GM12878 (cell line): ENCODE measurements at regions not wholly inside any gene's neighbourhood (a gene's known extent, or its start where the extent isn't known, plus 50 kb on each side); places are given as distances from the start of the nearest gene placed in this dataset.

Experiments
- BCLAF1 ChIP-seq: fragments of 450-650 bp; IDR thresholded peaks from 2 replicates; pipeline ENCODE4 v1.6.1; 2017; ENCODE audit warnings: antibody characterized with exemption, mild to moderate bottlenecking, moderate library complexity
- CEBPB ChIP-seq, 2 experiments: fragments of 150-350 bp in 1 of 2; IDR thresholded peaks; 2 replicates each; pipeline ENCODE4 v1.6.1; 2012 to 2014; ENCODE audit warnings: low read depth in 2 of 2, low read length in 2 of 2, borderline replicate concordance in 1 of 2, inconsistent platforms in 1 of 2
- CHD2 ChIP-seq: IDR thresholded peaks from 2 replicates; pipeline ENCODE4 v1.6.1; 2011; ENCODE audit warnings: low read depth, low read length, improper control_type of control experiment, borderline replicate concordance
- CTCF ChIP-seq, 3 experiments: IDR thresholded peaks in 2 of 3; conservative IDR thresholded peaks in 1 of 3; 2 replicates each; pipeline ENCODE4 v1.5.1; 2011; ENCODE audit warnings: low read depth in 3 of 3, low read length in 3 of 3, mild to moderate bottlenecking in 3 of 3, control low read depth in 2 of 3, moderate library complexity in 2 of 3, inconsistent platforms in 1 of 3, mixed read lengths in 1 of 3; ENCODE audit not compliant: control insufficient read depth in 2 of 3, insufficient read depth in 1 of 3; ENCODE audit errors: extremely low read depth in 1 of 3
- E2F8 ChIP-seq: fragments of 450-650 bp; IDR thresholded peaks from 2 replicates; pipeline ENCODE4 v1.6.1; 2018; ENCODE audit warnings: mild to moderate bottlenecking, low read depth, moderate library complexity; ENCODE audit not compliant: partially characterized antibody
- POLR2A ChIP-seq: IDR thresholded peaks from 2 replicates; pipeline ENCODE4 v1.6.1; 2011; ENCODE audit warnings: low read depth, mild to moderate bottlenecking, low read length
- POLR2AphosphoS2 ChIP-seq: IDR thresholded peaks from 2 replicates; pipeline ENCODE4 v1.6.1; 2011; ENCODE audit warnings: low read depth, mild to moderate bottlenecking, low read length, improper control_type of control experiment, moderate library complexity
- POLR2AphosphoS5 ChIP-seq: IDR thresholded peaks from 2 replicates; pipeline ENCODE4 v1.6.1; 2011; ENCODE audit warnings: mild to moderate bottlenecking, low read length, inconsistent platforms
- SIX5 ChIP-seq: IDR thresholded peaks from 2 replicates; pipeline ENCODE4 v1.6.1; 2011; ENCODE audit warnings: mild to moderate bottlenecking, low read depth, low read length, moderate library complexity; ENCODE audit not compliant: severe bottlenecking

- TF ChIP-seq CTCF (IDR thresholded peaks at IDR 0.05 in 2 of 3, conservative IDR thresholded peaks at IDR 0.05 in 1 of 3; ENCODE audit: control insufficient read depth in 2 of 3, extremely low read depth in 1 of 3, insufficient read depth in 1 of 3, low read depth in 3 of 3, low read length in 3 of 3) (no peak), POLR2A (no peak), POLR2AphosphoS5 (no peak), CHD2 (no peak), E2F8 (no peak), CEBPB (IDR thresholded peaks at IDR 0.05; ENCODE audit: borderline replicate concordance in 1 of 2, low read depth in 2 of 2, low read length in 2 of 2) (no peak), BCLAF1 (no peak), SIX5 (no peak), POLR2AphosphoS2 (no peak)
These were observed 754.6 kb downstream of the MRPL39 start for GRCh38 chr21:24852610-24853195.
